ENCODE measurements at regions not wholly inside any gene's neighbourhood (a gene's known extent, or its start where the extent isn't known, plus 50 kb on each side); places are given as distances from the start of the nearest gene placed in this dataset.

GRCh38 chr16:55076053-55076452, 145.4 kb downstream of the IRX5 start:
- H3K79me2 ChIP-seq (ENCODE audit: control insufficient read depth, insufficient read depth, low read length): no peaks in the 10 kb centered on the region
- no peaks in the 10 kb centered on the region for H3K27me3 ChIP-seq (ENCODE audit: control insufficient read depth, insufficient read depth, low read length)
- H3K9me3 ChIP-seq (ENCODE audit: control insufficient read depth, insufficient read depth, low read depth, low read length): no peaks in the 10 kb centered on the region
- H2AFZ ChIP-seq (ENCODE audit: low read length): no peak overlapping the region
- no peaks in the 10 kb centered on the region for H3K4me1 ChIP-seq (ENCODE audit: control insufficient read depth, extremely low read depth, insufficient read depth, low read length)
- no peak overlapping the region for H3K9ac ChIP-seq (ENCODE audit: insufficient read depth, low read length)
- H3K4me3 ChIP-seq (replicated peaks in 1 of 4; ENCODE audit: control extremely low read depth in 1 of 4, insufficient read depth in 1 of 4, low read depth in 3 of 4, low read length in 4 of 4): no peak overlapping the region
- no peak overlapping the region for H3K27ac ChIP-seq (ENCODE audit: insufficient read depth, low read length)
- no peak for TF ChIP-seq EZH2 (IDR thresholded peaks at IDR 0.05; ENCODE audit: low read length, missing control alignments)
- no peak for TF ChIP-seq CTCF (conservative IDR thresholded peaks at IDR 0.05 in 1 of 2, IDR thresholded peaks at IDR 0.05 in 1 of 2; ENCODE audit: low read depth in 1 of 2, low read length in 2 of 2)
- no peaks in the 10 kb centered on the region for H3K36me3 ChIP-seq (ENCODE audit: control insufficient read depth, insufficient read depth, low read length)
- no peaks in the 10 kb centered on the region for H4K20me1 ChIP-seq (ENCODE audit: control insufficient read depth, extremely low read depth, insufficient read depth, low read length)
- DNase-seq (ENCODE audit: low read depth in 2 of 2): no peak
- no peak overlapping the region for H3K4me2 ChIP-seq (ENCODE audit: extremely low read depth, insufficient read depth, low read length)

GRCh38 chr16:55077266-55077665, 146.6 kb downstream of the IRX5 start:
- H3K4me2 ChIP-seq (ENCODE audit: extremely low read depth, insufficient read depth, low read length): no peak overlapping the region
- no peaks in the 10 kb centered on the region for H3K36me3 ChIP-seq (ENCODE audit: control insufficient read depth, insufficient read depth, low read length)
- no peaks in the 10 kb centered on the region for H3K79me2 ChIP-seq (ENCODE audit: control insufficient read depth, insufficient read depth, low read length)
- H3K9ac ChIP-seq (ENCODE audit: insufficient read depth, low read length): no peak overlapping the region
- H3K27ac ChIP-seq (ENCODE audit: insufficient read depth, low read length): no peak overlapping the region
- DNase-seq (ENCODE audit: low read depth in 2 of 2): no peak
- no peaks in the 10 kb centered on the region for H4K20me1 ChIP-seq (ENCODE audit: control insufficient read depth, extremely low read depth, insufficient read depth, low read length)
- no peak overlapping the region for H3K4me3 ChIP-seq (replicated peaks in 1 of 4; ENCODE audit: control extremely low read depth in 1 of 4, insufficient read depth in 1 of 4, low read depth in 3 of 4, low read length in 4 of 4)
- TF ChIP-seq CTCF (conservative IDR thresholded peaks at IDR 0.05 in 1 of 2, IDR thresholded peaks at IDR 0.05 in 1 of 2; ENCODE audit: low read depth in 1 of 2, low read length in 2 of 2) (no peak), EZH2 (IDR thresholded peaks at IDR 0.05; ENCODE audit: low read length, missing control alignments) (no peak)
- H3K9me3 ChIP-seq (ENCODE audit: control insufficient read depth, insufficient read depth, low read depth, low read length): no peaks in the 10 kb centered on the region
- no peak overlapping the region for H2AFZ ChIP-seq (ENCODE audit: low read length)
- H3K27me3 ChIP-seq (ENCODE audit: control insufficient read depth, insufficient read depth, low read length): no peaks in the 10 kb centered on the region
- H3K4me1 ChIP-seq (ENCODE audit: control insufficient read depth, extremely low read depth, insufficient read depth, low read length): no peaks in the 10 kb centered on the region

- no peak for DNase-seq (ENCODE audit: low read depth in 2 of 2)
- no peaks in the 10 kb centered on the region for H3K9me3 ChIP-seq (ENCODE audit: control insufficient read depth, insufficient read depth, low read depth, low read length)
Measured at GRCh38 chr16:55078153-55078552, 147.5 kb downstream of the IRX5 start.

More at GRCh38 chr16:55078153-55078552, 147.5 kb downstream of the IRX5 start:
- Histone ChIP-seq H3K4me1 (ENCODE audit: control insufficient read depth, extremely low read depth, insufficient read depth, low read length) (no peaks in the 10 kb centered on the region), H3K4me2 (ENCODE audit: extremely low read depth, insufficient read depth, low read length) (no peak overlapping the region), H3K79me2 (ENCODE audit: control insufficient read depth, insufficient read depth, low read length) (no peaks in the 10 kb centered on the region), H4K20me1 (ENCODE audit: control insufficient read depth, extremely low read depth, insufficient read depth, low read length) (no peaks in the 10 kb centered on the region), H3K36me3 (ENCODE audit: control insufficient read depth, insufficient read depth, low read length) (no peaks in the 10 kb centered on the region), H3K9ac (ENCODE audit: insufficient read depth, low read length) (no peak overlapping the region), H3K27me3 (ENCODE audit: control insufficient read depth, insufficient read depth, low read length) (no peaks in the 10 kb centered on the region), H3K27ac (ENCODE audit: insufficient read depth, low read length) (no peak overlapping the region), H2AFZ (ENCODE audit: low read length) (no peak overlapping the region), H3K4me3 (replicated peaks in 1 of 4; ENCODE audit: control extremely low read depth in 1 of 4, insufficient read depth in 1 of 4, low read depth in 3 of 4, low read length in 4 of 4) (no peak overlapping the region)
- TF ChIP-seq CTCF (conservative IDR thresholded peaks at IDR 0.05 in 1 of 2, IDR thresholded peaks at IDR 0.05 in 1 of 2; ENCODE audit: low read depth in 1 of 2, low read length in 2 of 2): no peak
- no peak for TF ChIP-seq EZH2 (IDR thresholded peaks at IDR 0.05; ENCODE audit: low read length, missing control alignments)

Measured in fibroblast of lung (primary cell).